ENCODE measurements at regions not wholly inside any gene's neighbourhood (a gene's known extent, or its start where the extent isn't known, plus 50 kb on each side); places are given as distances from the start of the nearest gene placed in this dataset.
"Not testable (repeated sequence)": the region's sequence is repeated elsewhere in the genome, so short reads cannot be mapped to it uniquely, and the experiment has no call there.

DNA sequence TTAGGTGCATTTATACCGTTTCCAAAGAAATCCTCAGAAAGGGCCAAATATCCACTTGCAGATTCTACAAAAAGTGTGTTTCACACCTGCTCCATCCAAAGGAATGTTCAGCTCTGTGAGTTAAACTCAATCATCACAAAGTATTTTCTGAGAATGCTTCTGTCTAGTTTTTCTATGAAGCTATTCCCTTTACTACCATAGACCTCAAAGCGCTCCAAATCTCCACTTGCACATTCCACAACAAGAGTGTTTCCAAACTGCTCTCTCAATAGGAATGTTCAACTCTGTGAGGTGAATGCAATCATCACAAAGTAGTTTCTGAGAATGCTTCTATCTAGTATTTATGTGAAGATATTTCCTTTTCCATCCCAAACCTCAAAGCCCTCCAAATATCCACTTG, 412.7 kb upstream of the WSB1 start:
- not testable (repeated sequence) for H3K4me3 ChIP-seq (replicated peaks; ENCODE audit: insufficient read depth, low read length); H3K27me3 ChIP-seq (ENCODE audit: insufficient read depth, poor library complexity, severe bottlenecking); DNase-seq (ENCODE audit: low read depth in 1 of 2, low spot score in 1 of 2); H3K27ac ChIP-seq (replicated peaks)

DNA sequence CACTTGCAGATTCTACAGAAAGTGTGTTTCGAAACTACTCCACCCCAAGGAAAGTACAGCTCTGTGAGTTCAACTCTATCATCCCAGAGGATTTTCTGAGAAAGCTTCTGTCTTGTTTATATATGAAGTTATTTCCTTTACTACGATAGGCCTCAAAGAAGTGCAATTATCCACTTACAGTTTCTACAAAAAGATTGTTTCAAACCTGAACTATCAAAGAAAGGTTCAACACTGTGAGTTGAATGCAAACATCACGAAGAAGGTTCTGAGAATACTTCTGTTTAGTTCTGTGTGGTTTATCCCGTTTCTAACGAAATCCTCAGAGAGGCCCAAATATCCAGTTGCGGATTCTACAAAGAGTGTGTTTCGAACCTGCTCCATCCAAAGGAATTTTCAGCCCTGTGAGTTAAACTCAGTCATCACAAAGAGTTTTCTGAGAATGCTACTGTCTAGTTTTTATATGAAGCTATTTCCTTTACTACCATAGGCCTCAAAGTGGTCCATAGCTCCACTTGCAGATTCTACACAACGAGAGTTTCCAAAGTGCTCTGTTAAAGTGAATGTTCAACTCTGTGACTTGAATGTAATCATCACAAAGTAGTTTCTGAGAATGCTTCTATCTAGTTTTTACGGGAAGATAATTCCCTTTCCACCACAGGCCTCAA, 411.7 kb upstream of the WSB1 start:
- H3K4me3 ChIP-seq (replicated peaks; ENCODE audit: insufficient read depth, low read length); H3K27ac ChIP-seq (replicated peaks); DNase-seq (ENCODE audit: low read depth in 1 of 2, low spot score in 1 of 2); H3K27me3 ChIP-seq (ENCODE audit: insufficient read depth, poor library complexity, severe bottlenecking): not testable (repeated sequence)

DNA sequence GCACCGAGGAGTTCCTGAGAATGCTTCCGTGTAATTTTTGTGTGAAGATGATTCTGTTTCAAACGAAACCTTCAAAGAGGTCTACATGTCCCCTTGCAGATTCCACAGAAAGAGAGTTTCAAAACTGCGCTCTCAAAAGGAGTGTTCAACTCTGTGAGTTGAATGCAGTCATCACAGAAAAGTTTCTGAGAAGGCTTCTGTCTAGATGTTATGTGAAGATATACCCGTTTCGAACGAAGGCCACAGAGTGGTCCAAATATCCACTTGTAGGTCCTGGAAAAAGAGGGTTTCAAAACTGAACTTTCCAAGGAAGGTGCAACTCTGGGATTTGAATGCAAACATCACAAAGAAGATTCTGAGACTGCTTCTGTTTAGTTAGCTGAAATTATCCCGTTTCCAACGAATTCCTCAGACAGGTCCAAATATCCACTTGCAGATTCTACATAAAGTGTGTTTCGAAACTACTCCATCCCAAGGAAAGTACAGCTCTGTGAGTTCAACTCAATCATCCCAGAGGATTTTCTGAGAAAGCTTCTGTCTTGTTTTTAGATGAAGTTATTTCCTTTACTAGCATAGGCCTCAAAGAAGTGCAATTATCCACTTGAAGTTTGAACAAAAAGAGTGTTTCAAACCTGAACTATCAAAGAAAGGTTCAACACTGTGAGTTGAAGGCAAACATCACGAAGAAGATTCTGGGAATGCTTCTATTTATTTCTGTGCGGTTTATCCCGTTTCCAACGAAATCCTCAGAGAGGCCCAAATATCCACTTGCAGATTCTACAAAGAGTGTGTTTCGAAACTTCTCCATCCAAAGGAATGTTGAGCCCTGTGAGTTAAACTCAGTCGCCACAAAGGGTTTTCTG, 409.8 kb upstream of the WSB1 start:
- H3K27me3 ChIP-seq (ENCODE audit: insufficient read depth, poor library complexity, severe bottlenecking); H3K4me3 ChIP-seq (replicated peaks; ENCODE audit: insufficient read depth, low read length); DNase-seq (ENCODE audit: low read depth in 1 of 2, low spot score in 1 of 2); H3K27ac ChIP-seq (replicated peaks): not testable (repeated sequence)

DNA sequence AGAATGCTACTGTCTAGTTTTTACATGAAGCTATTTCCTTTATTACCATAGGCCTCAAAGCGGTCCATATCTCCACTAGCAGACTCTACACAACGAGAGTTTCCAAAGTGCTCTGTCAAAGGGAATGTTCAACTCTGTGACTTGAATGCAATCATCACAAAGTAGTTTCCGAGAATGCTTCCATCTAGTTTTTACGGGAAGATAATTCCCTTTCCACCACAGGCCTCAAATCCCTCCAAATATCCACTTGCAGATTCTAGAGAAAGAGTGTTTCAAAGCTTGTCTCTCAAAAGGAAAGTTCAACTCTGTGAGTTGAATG, 409.2 kb upstream of the WSB1 start:
- not testable (repeated sequence) for H3K4me3 ChIP-seq (replicated peaks; ENCODE audit: insufficient read depth, low read length); H3K27me3 ChIP-seq (ENCODE audit: insufficient read depth, poor library complexity, severe bottlenecking); DNase-seq (ENCODE audit: low read depth in 1 of 2, low spot score in 1 of 2); H3K27ac ChIP-seq (replicated peaks)

DNA sequence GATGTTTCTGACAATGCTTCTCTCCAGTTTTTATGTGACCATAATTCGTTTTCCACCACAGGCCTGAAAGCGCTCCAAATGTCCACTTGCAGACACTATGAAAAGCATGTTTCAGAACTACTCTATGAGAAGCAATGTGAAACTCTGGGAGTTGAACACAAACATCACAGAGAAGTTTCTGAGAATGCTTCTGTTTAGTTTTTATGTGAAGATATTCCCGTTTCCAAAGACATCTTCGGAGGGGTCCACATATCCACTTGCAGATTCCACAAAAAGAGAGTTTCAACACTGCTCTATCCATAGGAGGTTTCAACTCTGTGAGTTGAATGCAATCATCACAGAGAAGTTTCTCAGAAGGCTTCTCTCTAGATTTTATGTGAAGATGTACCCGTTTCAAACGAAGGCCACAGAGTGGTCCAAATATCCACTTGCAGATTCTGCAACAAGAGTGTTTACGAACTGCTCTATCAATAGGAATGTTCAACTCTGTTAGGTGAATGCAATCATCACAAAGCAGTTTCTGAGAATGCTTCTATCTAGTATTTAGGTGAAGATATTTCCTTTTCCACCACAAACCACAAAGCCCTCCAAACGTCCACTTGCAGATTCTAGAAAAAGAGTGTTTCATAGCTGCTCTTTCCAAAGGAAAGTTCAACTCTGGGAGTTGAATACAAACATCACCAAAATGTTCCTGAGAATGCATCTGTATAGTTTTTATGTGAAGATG, 408.5 kb upstream of the WSB1 start:
- peak in 1 of 2 experiments; percentile 88 for DNase-seq (ENCODE audit: low read depth in 1 of 2, low spot score in 1 of 2)
- not testable (repeated sequence) for H3K27me3 ChIP-seq (ENCODE audit: insufficient read depth, poor library complexity, severe bottlenecking); H3K4me3 ChIP-seq (replicated peaks; ENCODE audit: insufficient read depth, low read length); H3K27ac ChIP-seq (replicated peaks)

All from HL-60 (cell line).